ENCODE measurements at regions not wholly inside any gene's neighbourhood (a gene's known extent, or its start where the extent isn't known, plus 50 kb on each side); places are given as distances from the start of the nearest gene placed in this dataset.

GRCh38 chr19:34051255-34051654, 121.0 kb upstream of the LSM14A start:
- H3K9me2 ChIP-seq (ENCODE audit: insufficient read depth), result no peaks in the 10 kb centered on the region
- no peaks in the 10 kb centered on the region for H3K4me1 ChIP-seq (replicated peaks; ENCODE audit: insufficient read depth)
- H3K79me2 ChIP-seq (ENCODE audit: low read depth), result no peaks in the 10 kb centered on the region
- H3K27ac ChIP-seq, result no peak overlapping the region
- ChIA-PET POLR2A (ENCODE audit: unreplicated experiment) (no interaction called here), CTCF (no interaction called here)
- no TSS peak for BruUV-seq (replicated peaks)
- DNase-seq, result no peak
- no peak overlapping the region for H2AFZ ChIP-seq
- H3F3A ChIP-seq (ENCODE audit: insufficient read depth, low read depth), result no peaks in the 10 kb centered on the region
- H3K36me3 ChIP-seq (ENCODE audit: low read depth), result no peaks in the 10 kb centered on the region
- no peaks in the 10 kb centered on the region for H4K20me1 ChIP-seq (ENCODE audit: insufficient read depth)
- no peak overlapping the region for H3K4me2 ChIP-seq
- intact Hi-C loops (cut with micrococcal nuclease; ENCODE audit: unreplicated experiment), result no loop called here
- TF ChIP-seq CTCF (conservative IDR thresholded peaks at IDR 0.05) (no peak), EZH2 (IDR thresholded peaks at IDR 0.05; ENCODE audit: low read depth) (no peak)
- H3K9me3 ChIP-seq (ENCODE audit: insufficient read depth, low read depth), result no peaks in the 10 kb centered on the region
- H3K27me3 ChIP-seq (ENCODE audit: insufficient read depth, low read depth), result peaks cover 81% of the 10 kb centered on the region
- H3K4me3 ChIP-seq, result no peak overlapping the region

GRCh38 chr19:34057155-34057554, 115.1 kb upstream of the LSM14A start:
- CTCF ChIA-PET, result no interaction called here
- Histone ChIP-seq H3K9me3 (ENCODE audit: insufficient read depth, low read depth) (no peaks in the 10 kb centered on the region), H3K27ac (no peak overlapping the region), H4K20me1 (ENCODE audit: insufficient read depth) (no peaks in the 10 kb centered on the region), H3K4me3 (no peak overlapping the region), H3K4me1 (replicated peaks; ENCODE audit: insufficient read depth) (no peaks in the 10 kb centered on the region), H3K9me2 (ENCODE audit: insufficient read depth) (no peaks in the 10 kb centered on the region), H3K79me2 (ENCODE audit: low read depth) (no peaks in the 10 kb centered on the region), H3K27me3 (ENCODE audit: insufficient read depth, low read depth) (peaks cover 93% of the 10 kb centered on the region), H2AFZ (no peak overlapping the region), H3K36me3 (ENCODE audit: low read depth) (no peaks in the 10 kb centered on the region), H3K4me2 (no peak overlapping the region), H3F3A (ENCODE audit: insufficient read depth, low read depth) (no peaks in the 10 kb centered on the region)
- no peak for DNase-seq
- intact Hi-C loops (cut with micrococcal nuclease; ENCODE audit: unreplicated experiment), result no loop called here
- TF ChIP-seq EZH2 (IDR thresholded peaks at IDR 0.05; ENCODE audit: low read depth) (no peak), CTCF (conservative IDR thresholded peaks at IDR 0.05) (no peak)
- POLR2A ChIA-PET (ENCODE audit: unreplicated experiment), result no interaction called here
- BruUV-seq (replicated peaks), result no TSS peak

GRCh38 chr19:34066007-34066643, 106.2 kb upstream of the LSM14A start:
- H3K9me3 ChIP-seq (ENCODE audit: insufficient read depth, low read depth), result no peaks in the 10 kb centered on the region
- no peak overlapping the region for H3K4me2 ChIP-seq
- POLR2A ChIA-PET (ENCODE audit: unreplicated experiment), result interaction anchor here (0.6 kb wide), 1 partner anchor 44 kb away, joined by 3 read pairs; no protein-coding TSS in a partner anchor
- H3K9me2 ChIP-seq (ENCODE audit: insufficient read depth), result no peaks in the 10 kb centered on the region
- H3F3A ChIP-seq (ENCODE audit: insufficient read depth, low read depth), result no peaks in the 10 kb centered on the region; the same call in 1 of the 2 replicates
- no peak for TF ChIP-seq EZH2 (IDR thresholded peaks at IDR 0.05; ENCODE audit: low read depth)
- TF ChIP-seq CTCF (conservative IDR thresholded peaks at IDR 0.05), result no peak
- no peak overlapping the region for H3K4me3 ChIP-seq
- H3K36me3 ChIP-seq (ENCODE audit: low read depth), result no peaks in the 10 kb centered on the region
- H3K4me1 ChIP-seq (replicated peaks; ENCODE audit: insufficient read depth), result no peaks in the 10 kb centered on the region
- BruUV-seq (replicated peaks), result no TSS peak
- intact Hi-C loops (cut with micrococcal nuclease; ENCODE audit: unreplicated experiment), result no loop called here
- no peaks in the 10 kb centered on the region for H3K79me2 ChIP-seq (ENCODE audit: low read depth)
- CTCF ChIA-PET, result interaction anchor here (0.5 kb wide), 1 partner anchor 17 kb away, joined by 7 read pairs; no protein-coding TSS in a partner anchor
- H4K20me1 ChIP-seq (ENCODE audit: insufficient read depth), result no peaks in the 10 kb centered on the region
- H3K27me3 ChIP-seq (ENCODE audit: insufficient read depth, low read depth), result peaks cover 66% of the 10 kb centered on the region
- no peak overlapping the region for H2AFZ ChIP-seq
- no peak for DNase-seq
- no peak overlapping the region for H3K27ac ChIP-seq
